ENCODE measurements at regions not wholly inside any gene's neighbourhood (a gene's known extent, or its start where the extent isn't known, plus 50 kb on each side); places are given as distances from the start of the nearest gene placed in this dataset.

DNA sequence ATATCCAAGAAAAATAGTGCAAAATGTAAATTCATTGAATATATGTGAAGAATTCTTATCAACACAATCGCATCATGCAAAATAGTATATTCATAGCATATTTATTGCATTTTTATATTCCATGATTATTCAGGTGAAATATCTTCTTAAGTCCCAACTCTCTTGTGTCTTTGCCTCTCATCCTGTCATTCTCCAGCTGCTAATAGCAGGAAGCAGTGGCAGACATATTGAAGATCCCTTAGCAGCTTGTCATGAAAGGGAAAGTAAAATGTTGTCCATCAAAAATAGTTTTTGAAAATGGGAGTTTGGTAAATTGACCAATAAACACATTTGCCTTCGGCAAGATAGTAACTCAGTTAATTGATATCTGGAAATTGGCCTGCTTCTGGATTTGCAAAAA, 265.3 kb upstream of the TGFBR2 start:
- no peak overlapping the region for H3K4me3 Mint-ChIP-seq (ENCODE audit: unreplicated experiment)
- no peak for DNase-seq (ENCODE audit: low spot score)
- peaks cover 17% of the 10 kb centered on the region for H3K4me1 Mint-ChIP-seq (ENCODE audit: unreplicated experiment)
- TF ChIP-seq, protein P1, sequence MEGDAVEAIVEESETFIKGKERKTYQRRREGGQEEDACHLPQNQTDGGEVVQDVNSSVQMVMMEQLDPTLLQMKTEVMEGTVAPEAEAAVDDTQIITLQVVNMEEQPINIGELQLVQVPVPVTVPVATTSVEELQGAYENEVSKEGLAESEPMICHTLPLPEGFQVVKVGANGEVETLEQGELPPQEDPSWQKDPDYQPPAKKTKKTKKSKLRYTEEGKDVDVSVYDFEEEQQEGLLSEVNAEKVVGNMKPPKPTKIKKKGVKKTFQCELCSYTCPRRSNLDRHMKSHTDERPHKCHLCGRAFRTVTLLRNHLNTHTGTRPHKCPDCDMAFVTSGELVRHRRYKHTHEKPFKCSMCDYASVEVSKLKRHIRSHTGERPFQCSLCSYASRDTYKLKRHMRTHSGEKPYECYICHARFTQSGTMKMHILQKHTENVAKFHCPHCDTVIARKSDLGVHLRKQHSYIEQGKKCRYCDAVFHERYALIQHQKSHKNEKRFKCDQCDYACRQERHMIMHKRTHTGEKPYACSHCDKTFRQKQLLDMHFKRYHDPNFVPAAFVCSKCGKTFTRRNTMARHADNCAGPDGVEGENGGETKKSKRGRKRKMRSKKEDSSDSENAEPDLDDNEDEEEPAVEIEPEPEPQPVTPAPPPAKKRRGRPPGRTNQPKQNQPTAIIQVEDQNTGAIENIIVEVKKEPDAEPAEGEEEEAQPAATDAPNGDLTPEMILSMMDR (IDR thresholded peaks at IDR 0.05; ENCODE audit: unreplicated experiment), result no peak
- H3K27ac Mint-ChIP-seq (ENCODE audit: unreplicated experiment), result no peak overlapping the region
- no peaks in the 10 kb centered on the region for H3K9me3 Mint-ChIP-seq (ENCODE audit: unreplicated experiment)
- H3K36me3 Mint-ChIP-seq (ENCODE audit: low read depth, unreplicated experiment), result no peaks in the 10 kb centered on the region
- no peaks in the 10 kb centered on the region for H3K27me3 Mint-ChIP-seq (ENCODE audit: unreplicated experiment)

- H3K27ac Mint-ChIP-seq (ENCODE audit: unreplicated experiment), result no peak overlapping the region
- H3K36me3 Mint-ChIP-seq (ENCODE audit: low read depth, unreplicated experiment), result no peaks in the 10 kb centered on the region
- no peaks in the 10 kb centered on the region for H3K27me3 Mint-ChIP-seq (ENCODE audit: unreplicated experiment)
- no peaks in the 10 kb centered on the region for H3K9me3 Mint-ChIP-seq (ENCODE audit: unreplicated experiment)
- no peak for DNase-seq (ENCODE audit: low spot score)
- no peak overlapping the region for H3K4me3 Mint-ChIP-seq (ENCODE audit: unreplicated experiment)
- peaks cover 24% of the 10 kb centered on the region for H3K4me1 Mint-ChIP-seq (ENCODE audit: unreplicated experiment)
- TF ChIP-seq, protein P1 (IDR thresholded peaks at IDR 0.05; ENCODE audit: unreplicated experiment), result no peak
Observed at GRCh38 chr3:30341851-30342250, 264.6 kb upstream of the TGFBR2 start.

- no peak overlapping the region for H3K4me3 Mint-ChIP-seq (ENCODE audit: unreplicated experiment)
- no peaks in the 10 kb centered on the region for H3K27me3 Mint-ChIP-seq (ENCODE audit: unreplicated experiment)
- H3K4me1 Mint-ChIP-seq (ENCODE audit: unreplicated experiment), result peaks cover 30% of the 10 kb centered on the region
- TF ChIP-seq, protein P1 (IDR thresholded peaks at IDR 0.05; ENCODE audit: unreplicated experiment), result no peak
- no peaks in the 10 kb centered on the region for H3K36me3 Mint-ChIP-seq (ENCODE audit: low read depth, unreplicated experiment)
- H3K9me3 Mint-ChIP-seq (ENCODE audit: unreplicated experiment), result no peaks in the 10 kb centered on the region
- no peak for DNase-seq (ENCODE audit: low spot score)
- no peak overlapping the region for H3K27ac Mint-ChIP-seq (ENCODE audit: unreplicated experiment)
Observed at GRCh38 chr3:30342318-30343060, 263.9 kb upstream of the TGFBR2 start.

DNA sequence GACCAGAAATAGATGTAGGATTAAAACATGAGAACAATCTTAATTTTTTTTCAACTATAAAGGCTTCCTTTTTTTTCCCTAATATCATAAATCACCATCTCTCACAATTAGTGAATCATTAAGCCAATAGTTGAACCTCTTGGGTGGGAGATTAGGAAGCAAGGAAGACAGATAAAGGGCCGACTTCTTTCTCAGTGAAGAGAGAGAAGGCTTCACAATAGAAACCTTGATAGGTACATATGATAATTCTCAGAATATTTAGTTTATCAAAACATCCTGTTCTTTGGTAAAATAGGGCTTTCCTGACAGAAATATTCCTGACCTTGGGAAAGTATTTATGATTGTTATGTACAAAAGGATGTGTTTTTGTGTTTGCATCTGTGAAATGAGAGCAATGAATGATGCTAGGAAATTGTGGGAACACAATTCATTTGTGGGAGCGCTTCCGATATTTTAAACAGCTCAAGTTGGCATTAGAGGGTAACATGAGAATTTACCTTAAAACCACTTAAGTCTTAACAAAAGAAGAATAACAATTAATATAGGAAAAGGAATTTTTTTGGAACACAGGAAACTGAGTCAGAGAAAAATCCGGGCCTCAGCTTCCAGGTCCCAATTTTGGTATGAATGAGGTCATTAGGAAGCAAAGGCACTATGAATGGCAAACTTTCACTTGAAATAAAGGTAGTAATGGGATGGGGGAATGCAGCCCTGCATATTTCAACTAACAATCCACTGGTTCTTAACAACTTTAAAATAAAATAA, 263.2 kb upstream of the TGFBR2 start:
- peaks cover 37% of the 10 kb centered on the region for H3K4me1 Mint-ChIP-seq (ENCODE audit: unreplicated experiment)
- TF ChIP-seq, protein P1 (IDR thresholded peaks at IDR 0.05; ENCODE audit: unreplicated experiment), result no peak
- no peaks in the 10 kb centered on the region for H3K36me3 Mint-ChIP-seq (ENCODE audit: low read depth, unreplicated experiment)
- H3K27ac Mint-ChIP-seq (ENCODE audit: unreplicated experiment), result no peak overlapping the region
- no peaks in the 10 kb centered on the region for H3K9me3 Mint-ChIP-seq (ENCODE audit: unreplicated experiment)
- H3K4me3 Mint-ChIP-seq (ENCODE audit: unreplicated experiment), result no peak overlapping the region
- DNase-seq (ENCODE audit: low spot score), result no peak
- no peaks in the 10 kb centered on the region for H3K27me3 Mint-ChIP-seq (ENCODE audit: unreplicated experiment)

DNA sequence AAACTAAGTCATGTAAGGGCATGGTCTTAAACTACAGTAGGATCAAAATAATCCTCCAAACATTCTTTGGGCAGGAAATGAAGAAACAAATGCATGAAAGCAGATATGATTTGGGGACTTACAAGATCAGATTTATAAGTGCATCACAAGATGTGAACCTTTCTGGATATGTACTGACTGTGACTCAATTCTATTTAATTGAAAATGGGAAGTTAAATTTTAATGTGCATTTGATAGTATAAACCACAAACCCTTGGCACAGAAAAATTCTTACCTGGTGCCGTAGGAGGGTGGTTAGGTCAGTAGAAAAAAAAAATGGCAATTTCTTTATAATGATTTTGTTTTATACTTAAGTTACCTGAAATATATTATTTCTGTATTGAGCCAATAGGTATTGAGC, 262.5 kb upstream of the TGFBR2 start:
- H3K27me3 Mint-ChIP-seq (ENCODE audit: unreplicated experiment), result no peaks in the 10 kb centered on the region
- no peaks in the 10 kb centered on the region for H3K36me3 Mint-ChIP-seq (ENCODE audit: low read depth, unreplicated experiment)
- H3K4me1 Mint-ChIP-seq (ENCODE audit: unreplicated experiment), result peaks cover 43% of the 10 kb centered on the region
- H3K27ac Mint-ChIP-seq (ENCODE audit: unreplicated experiment), result no peak overlapping the region
- TF ChIP-seq, protein P1 (IDR thresholded peaks at IDR 0.05; ENCODE audit: unreplicated experiment), result no peak
- no peak for DNase-seq (ENCODE audit: low spot score)
- no peaks in the 10 kb centered on the region for H3K9me3 Mint-ChIP-seq (ENCODE audit: unreplicated experiment)
- H3K4me3 Mint-ChIP-seq (ENCODE audit: unreplicated experiment), result no peak overlapping the region
